ENCODE measurements at regions not wholly inside any gene's neighbourhood (a gene's known extent, or its start where the extent isn't known, plus 50 kb on each side); places are given as distances from the start of the nearest gene placed in this dataset.

DNA sequence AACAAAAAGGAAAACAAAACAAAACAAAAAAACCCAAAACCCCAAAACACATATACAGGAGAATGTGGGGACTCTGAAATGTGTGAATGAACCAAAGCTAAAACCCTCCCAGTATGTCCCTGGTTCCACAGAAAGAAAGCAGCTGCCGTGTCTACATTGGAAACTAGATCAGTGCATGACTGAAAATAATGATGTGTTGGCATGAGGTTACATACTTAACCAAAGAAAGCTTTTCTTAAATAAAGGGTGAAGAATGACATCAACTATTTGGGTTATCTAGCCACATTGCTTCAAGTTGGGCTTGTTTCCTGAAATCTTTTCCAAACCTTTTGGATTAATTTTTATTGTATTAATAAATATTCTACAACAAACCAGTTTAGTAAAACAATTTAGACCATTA is 91.9 kb upstream of the FN1 start:
- no peak for DNase-seq (ENCODE audit: low read depth in 4 of 4, low spot score in 2 of 4)

DNA sequence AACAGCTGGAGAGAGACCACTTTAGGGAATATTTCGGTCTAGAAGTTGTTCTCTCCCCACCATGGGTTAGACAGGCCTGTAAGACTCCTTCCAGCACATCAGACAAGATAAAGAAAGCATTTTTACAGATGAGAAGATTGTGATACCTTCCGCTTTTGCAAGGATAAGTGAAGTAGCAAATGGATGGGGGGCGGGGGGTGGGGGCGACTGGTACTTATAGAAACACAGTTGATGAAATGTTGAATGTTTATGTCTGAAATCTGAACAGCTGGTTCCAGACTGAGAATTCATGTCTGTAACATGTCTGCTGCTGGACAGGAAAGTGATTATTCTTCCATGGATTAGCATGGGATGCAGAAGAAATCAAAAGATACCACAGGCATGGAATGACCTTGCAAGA is 90.5 kb upstream of the FN1 start:
- DNase-seq (ENCODE audit: low read depth in 4 of 4, low spot score in 2 of 4), result no peak

DNA sequence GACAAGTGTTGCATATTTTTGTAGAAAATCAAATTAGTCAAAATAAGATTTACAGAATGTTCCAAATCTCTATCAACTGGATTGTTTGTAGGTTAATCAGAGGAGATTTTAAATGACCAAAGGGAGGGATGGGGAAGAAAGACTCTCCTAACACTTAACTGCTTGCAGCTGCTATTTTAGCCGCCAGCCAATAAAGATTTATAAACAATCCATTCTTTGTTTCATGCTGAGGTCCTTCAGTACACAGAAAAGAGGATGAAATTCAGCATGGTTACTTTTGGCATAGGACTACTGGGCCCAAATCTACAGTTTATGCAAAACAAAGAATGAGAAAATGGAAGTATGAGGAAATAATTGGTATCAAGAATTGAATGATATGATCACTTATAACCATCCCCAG is 86.4 kb upstream of the FN1 start:
- DNase-seq (ENCODE audit: low read depth in 4 of 4, low spot score in 2 of 4), result no peak

DNA sequence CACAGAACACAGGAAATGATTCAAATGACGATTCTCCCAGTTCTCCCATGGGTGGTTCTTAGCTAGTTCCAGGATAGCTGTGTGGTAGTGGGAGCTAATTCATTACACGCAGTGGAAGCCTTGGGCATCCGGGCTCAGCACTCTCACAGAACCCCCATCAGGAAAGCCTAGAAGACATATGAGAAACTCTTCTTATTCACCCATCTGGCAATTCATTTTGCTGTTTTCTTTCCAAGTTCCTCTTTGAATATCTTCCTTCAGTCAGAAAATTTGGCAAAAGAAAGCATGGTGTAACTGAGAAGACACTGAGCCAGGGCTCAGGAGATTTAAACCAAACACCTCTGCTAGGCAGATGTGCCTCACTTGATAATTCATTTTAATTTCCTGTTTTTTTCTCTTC is 85.2 kb upstream of the FN1 start:
- DNase-seq (ENCODE audit: low read depth in 4 of 4, low spot score in 2 of 4), result no peak

DNA sequence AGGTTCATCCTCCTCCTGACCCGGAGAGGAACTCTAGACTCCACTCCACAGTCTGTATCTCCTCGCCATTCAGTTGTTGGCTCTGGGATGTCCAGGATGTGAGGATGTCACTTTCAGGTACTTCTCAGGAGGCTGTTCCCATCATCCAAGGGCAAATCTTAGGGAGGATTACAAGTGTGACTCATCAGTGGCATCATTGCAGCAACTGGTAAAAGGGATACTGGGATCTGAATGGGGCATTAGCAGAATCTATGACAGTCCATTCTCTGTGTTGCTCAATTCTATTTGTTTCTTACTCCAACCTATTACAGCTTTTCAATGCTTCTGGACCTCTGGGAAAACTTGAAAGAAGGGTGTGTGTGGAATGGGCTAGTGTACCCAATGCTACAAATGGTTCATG is 81.5 kb upstream of the FN1 start:
- DNase-seq (ENCODE audit: low read depth in 4 of 4, low spot score in 2 of 4), result no peak

DNA sequence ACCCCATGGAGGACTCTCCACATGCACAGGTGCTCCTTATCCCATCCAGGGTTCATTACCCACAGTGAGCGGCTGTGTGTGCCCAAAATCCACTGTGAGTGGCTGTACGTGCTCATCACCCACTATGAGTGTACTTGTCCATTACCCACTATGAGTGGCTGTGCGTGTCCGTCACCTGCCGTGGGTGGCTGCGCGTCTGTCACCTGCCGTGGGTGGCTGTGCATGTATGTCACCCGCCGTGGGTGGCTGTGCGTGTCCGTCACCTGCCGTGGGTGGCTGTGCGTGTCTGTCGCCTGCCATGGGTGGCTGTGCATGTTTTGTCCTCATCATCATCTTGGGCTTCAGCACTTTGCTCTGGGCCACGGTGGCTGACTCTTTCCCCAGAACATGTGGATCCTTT is 78.6 kb upstream of the FN1 start:
- no peak for DNase-seq (ENCODE audit: low read depth in 4 of 4, low spot score in 2 of 4)

DNA sequence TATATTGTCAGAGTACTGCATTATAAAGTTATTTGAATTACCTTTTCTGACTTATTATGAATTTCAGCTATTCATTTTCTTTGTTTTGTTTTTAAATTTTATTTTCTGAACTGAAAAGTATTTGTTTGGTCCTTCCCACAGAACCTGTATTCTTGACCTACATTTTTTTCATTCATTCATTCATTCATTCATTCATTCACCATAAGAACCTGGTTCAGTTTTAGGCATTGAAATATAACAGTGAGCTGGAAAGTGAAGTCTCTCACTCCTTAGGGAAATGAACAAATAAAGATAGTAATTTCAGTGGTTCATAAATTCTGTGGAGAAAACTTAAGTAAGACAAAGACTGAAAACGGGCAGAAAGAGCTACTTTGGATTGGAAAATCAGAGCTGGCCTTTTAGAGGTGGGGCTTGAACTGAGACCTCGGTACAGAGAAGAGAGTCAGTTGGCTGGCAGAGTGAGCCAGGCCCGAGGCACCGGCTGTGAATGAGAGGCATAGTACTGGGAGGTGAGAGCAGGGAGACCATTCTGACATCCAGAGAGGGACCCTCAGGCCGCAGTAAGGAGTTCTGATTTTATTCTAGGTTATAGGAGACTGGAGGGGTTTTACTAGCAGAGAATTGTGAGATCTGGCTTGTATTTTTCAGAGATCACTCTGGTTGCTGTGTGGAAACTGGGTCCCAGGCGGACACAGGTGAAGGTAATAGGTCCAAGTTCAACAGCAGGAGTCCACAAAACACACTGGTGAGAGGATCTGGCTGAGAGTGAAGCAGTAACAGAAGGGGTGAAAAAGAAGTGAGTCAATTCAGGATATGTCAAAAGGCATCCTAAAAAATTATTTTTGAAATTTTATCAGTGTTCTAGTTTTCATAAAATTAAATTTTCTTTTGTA is 75.8 kb upstream of the FN1 start:
- no peak for DNase-seq (ENCODE audit: low read depth in 4 of 4, low spot score in 2 of 4)

DNA sequence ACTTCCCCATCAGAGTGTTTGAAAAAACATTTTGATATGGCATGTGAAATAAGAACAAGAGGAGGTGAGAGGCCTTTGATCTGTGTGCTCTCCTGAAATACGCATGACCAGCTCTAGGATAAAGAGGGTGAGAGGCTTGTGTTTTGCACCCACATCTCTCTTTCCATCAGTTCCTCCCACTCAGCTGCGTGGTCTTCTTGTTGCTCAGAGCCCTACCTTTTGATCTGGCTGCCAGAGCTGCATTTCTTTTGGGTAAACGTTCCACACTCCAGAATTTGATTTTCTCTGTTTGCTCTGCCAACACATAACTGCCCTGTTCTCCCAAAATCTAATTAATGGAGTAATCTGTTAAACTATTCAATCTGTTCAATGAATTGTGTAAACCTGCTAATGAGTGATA is 72.0 kb upstream of the FN1 start:
- no peak for DNase-seq (ENCODE audit: low read depth in 4 of 4, low spot score in 2 of 4)

DNA sequence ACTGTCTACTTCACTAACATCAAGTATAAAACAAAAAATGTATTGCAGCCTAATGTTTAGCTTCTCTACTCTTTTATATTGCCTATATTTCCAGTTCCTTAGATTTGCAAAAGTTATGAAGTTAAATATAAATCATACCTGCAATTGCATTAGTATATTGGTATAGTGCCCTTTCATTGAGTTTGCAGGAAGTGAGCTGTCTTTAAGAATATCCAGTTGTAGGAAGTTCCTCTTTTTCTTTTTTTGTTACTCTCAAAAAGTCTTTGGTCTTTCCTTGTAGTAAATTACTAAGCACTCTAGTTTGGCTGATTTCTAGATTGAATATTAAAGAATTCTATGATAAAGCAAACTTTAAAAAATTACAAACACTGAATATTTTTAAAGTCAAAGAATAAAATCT is 71.3 kb upstream of the FN1 start:
- no peak for DNase-seq (ENCODE audit: low read depth in 4 of 4, low spot score in 2 of 4)

DNA sequence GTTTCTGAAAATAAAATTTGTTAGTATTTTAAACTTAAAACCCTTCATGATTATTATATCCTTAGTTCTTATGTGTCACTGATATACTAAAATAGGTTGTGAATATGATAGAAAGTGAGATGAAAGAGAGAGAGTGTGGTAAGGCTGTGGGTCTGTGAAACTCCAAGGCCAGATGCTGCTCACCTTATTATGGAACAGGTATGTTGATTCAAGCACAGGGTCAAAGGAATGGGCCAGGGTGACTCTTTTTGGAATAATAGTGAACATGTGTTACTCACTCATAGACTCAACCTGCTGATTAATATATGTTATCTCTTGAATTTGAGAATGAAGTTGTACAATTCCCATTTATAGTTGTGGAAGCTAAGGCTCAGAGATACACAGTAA is 70.7 kb upstream of the FN1 start:
- DNase-seq (ENCODE audit: low read depth in 4 of 4, low spot score in 2 of 4), result no peak

DNA sequence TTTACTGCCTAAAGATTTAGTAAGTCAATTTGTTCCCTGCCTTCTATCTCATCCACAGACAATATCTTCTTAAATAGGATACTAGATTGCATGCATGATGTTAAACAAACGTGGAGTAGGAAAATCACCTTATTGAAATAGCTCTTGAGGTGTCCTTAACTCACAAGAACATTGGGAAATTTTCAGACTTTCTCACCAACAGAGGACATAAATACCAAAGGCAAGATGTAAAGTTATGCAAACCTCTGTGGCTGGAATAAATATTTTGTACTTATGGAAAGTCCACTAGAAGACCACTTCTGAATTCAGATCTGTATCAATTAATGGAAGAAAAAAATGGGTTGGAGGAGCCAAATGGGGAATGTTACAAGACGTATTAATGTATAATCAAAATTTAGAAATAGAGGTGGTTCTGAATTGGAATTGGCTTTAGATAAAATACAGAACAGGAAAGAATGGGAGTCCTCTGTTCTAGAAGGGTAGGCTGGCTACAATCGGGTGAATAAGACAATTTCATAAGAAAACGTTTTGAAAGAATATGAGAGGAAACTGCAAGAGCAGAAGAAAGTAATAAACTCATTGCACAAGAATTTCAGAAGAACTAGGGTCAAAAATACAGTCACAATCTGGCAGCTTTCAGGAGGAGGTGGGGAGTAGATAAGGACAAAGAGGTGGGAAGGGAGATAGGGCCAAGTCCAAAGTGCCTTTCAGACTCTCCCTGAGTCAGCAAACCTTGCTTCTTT is 69.3 kb upstream of the FN1 start:
- no peak for DNase-seq (ENCODE audit: low read depth in 4 of 4, low spot score in 2 of 4)

DNA sequence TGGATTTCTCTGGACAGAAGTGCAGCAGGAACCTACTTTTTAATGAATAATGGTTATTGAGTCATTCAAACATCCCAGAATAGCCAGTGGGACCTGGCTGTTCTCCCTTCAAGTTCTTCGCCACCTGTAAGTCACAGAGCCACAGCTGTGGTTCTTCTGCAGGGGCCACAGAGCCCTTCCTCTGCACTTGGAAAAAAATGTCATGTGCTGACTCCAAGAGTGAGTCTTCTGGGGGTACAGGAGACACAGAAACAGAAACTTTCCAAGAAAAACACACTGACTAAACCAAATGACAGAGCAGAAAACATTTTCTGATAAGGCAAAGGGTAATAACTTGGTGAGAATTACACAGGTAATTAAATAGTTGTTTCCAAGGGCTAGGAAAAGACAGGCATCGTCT is 68.7 kb upstream of the FN1 start:
- no peak for DNase-seq (ENCODE audit: low read depth in 4 of 4, low spot score in 2 of 4)

DNA sequence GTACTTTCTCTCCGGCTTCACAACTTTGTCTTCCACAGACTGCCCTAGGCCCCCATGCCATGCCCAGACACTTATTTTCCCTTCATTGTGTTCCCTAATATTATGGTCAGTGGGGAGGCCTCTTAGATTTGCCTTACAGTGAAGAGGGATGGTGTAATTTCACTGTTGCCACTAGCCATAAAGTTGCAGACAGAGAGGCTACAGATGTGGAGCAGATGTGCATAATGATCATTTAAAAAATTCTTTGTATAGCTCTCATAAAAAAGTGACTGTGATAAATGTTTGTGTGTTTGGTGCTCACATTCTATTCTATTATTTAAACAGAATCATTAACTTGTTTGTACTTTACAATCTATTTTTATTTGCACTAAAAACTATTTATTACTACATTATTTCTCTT is 67.5 kb upstream of the FN1 start:
- no peak for DNase-seq (ENCODE audit: low read depth in 4 of 4, low spot score in 2 of 4)

DNA sequence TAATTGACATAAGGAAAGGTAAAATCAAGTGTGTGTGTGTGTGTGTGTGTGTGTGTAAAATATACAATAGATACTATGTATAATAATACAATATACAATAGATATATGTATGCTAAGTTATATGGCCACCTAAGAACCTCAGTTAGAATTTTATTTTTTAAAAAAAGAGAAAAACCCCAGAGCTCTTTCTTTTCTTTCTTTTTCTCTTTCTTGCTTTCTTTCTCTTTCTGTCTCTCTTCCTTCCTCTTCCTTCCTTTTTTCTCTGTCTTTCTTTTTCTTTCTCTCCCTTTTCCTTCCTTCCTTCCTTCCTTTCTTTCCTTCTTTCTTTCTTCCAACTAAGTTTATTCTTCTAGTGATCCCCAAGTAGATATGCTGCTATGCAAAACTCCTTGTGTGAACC is 64.6 kb upstream of the FN1 start:
- DNase-seq (ENCODE audit: low read depth in 4 of 4, low spot score in 2 of 4), result no peak

DNA sequence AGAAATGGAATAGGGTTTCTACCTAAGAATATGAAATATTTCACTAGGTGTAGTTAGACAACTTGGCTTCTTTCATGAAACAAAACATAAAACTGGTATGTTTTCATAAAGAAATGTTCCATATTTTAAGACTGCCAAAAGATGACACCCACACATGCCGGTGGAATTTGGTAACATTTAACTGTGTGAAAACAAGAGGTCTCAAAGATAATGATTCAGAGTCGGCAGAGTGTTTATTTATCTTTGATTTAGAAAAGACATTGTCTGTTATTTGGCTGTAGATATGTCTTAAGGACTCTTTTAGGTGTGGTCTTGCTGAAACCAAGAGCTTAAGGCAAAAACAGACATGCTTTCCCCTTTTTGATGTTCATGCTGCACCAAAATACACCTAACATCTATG is 63.5 kb upstream of the FN1 start:
- DNase-seq (ENCODE audit: low read depth in 4 of 4, low spot score in 2 of 4), result no peak

DNA sequence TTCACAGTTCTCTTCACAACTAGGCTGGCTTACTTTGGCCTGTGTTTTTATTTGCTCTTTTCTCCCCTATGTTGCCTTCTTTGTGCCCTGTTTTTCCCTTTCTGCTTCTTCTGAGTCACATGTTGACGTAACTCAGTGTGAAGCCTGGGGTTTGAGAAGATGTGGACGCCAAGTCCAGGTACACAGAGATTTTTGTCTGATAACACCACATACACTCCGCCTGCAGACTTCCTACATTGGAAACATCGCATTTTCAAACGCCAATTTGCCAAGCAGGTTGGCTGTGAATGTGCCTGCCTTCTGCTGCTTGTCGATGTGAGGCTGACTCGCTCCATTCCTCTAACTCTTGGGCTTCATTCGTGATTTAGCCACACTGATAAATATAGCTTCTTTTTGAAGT is 62.6 kb upstream of the FN1 start:
- no peak for DNase-seq (ENCODE audit: low read depth in 4 of 4, low spot score in 2 of 4)

DNA sequence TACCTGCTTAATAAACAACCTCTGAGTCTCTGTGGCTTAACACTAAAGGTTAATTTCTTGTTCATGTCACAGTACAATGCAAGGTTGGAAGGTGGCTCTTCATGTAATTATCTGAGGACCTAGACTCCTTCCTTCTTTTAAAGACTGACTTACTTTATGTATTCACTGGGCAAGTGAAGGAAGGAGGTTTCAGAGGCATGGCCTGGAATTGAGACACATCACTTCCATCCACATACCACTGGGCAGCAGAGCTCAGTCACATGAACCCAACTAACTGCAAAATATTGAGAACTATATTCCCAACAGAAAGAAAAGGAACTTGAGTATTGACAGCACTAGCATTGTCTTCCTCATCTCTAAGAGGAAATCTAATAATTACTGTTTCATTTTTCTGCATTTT is 57.5 kb upstream of the FN1 start:
- no peak for DNase-seq (ENCODE audit: low read depth in 4 of 4, low spot score in 2 of 4)

DNA sequence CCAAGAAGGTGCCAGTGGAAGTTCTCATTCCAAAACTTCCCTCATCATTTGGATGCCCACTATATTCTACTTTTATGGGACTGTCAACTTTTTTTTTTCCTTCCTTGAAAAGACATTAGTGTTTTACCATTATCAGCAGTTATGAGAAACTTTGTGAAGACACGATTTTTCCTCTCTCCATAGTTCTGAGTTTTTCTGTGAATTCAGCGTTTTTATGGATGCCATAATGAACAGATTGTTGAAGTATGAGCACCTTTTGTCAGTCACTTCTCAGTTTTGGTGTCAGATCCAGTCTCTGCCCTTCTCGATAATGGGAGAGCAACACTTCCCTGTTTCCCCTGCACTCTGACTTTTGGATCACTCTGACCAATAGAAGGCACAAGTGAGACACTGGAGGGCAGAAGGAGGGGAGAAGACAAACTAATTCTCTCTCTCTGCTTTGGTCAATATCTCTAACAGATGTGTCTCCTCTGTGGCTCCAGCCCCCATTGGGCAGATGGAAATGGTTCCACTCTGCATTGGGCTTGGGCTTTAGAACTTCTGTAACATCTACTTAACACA is 53.5 kb upstream of the FN1 start:
- DNase-seq (ENCODE audit: low read depth in 4 of 4, low spot score in 2 of 4), result no peak

DNA sequence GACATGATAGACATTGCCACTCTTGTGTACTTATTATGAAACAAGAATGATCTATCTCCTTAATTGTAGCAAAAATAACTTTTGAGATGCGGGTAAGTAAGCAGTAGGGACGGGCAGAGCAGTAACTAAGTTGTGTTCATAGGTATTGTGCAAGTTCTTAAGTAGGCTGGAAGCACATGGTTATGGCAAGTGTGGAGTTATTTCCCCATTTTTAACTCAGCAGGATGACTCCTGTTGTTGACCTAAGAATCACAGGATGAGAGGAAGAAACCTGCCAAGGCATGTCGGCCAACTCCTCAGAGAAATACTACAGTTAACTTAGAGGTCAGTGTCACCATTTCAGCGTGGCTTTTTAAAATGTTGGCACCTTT is 51.1 kb upstream of the FN1 start:
- no peak for DNase-seq (ENCODE audit: low read depth in 4 of 4, low spot score in 2 of 4)

DNA sequence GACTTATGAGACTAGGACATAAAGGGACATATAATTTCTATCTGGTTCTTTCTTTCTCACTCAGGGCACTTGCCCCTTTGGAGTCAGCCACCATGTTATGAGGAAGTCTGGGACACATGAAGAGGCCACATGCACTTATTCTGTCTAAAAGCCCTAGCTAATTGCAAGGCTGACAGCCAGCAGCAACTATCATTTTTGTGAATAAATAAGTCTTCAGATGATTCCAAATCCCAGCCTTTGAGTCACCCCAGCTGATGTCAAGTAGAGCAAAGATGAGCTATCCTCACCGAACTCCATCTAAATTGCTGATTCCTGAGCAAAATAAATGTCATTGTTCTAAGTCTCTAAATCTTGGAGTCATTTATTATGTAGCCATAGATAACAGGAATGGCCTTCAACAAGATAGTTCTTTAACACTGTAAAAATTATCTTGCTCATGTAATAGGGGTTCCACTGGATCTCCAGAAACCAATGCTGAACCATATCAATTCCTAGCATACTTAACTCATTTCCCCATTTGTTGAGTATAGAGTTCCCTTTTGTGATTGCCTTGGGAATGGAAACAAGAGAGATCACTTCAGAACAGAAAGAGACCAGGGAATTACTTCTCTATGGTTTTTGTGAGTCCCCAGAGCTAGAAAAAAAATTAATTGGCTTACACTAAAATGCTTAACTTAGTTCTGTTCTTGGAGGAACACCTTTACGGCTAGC is 50.6 kb upstream of the FN1 start:
- DNase-seq (ENCODE audit: low read depth in 4 of 4, low spot score in 2 of 4), result no peak

Measured in left renal cortex interstitium (tissue), 4 donors.